ENCODE measurements at regions not wholly inside any gene's neighbourhood (a gene's known extent, or its start where the extent isn't known, plus 50 kb on each side); places are given as distances from the start of the nearest gene placed in this dataset.

- no peaks in the 10 kb centered on the region for H3K36me3 ChIP-seq (replicated peaks)
- DNase-seq: no peak
- TF ChIP-seq CTCF (IDR thresholded peaks at IDR 0.05; ENCODE audit: low read depth, low read length, missing control alignments): no peak
- H3K4me3 ChIP-seq (ENCODE audit: low read depth, low read length): no peak overlapping the region
- H3K27me3 ChIP-seq (replicated peaks): no peaks in the 10 kb centered on the region
- H3K27ac ChIP-seq: no peak overlapping the region
- in situ Hi-C loops (cut with HindIII; ENCODE audit: low pct_ligation_motif_present, low sequenced_read_pairs): no loop called here
These were observed 315.6 kb upstream of the THBS1 start for GRCh38 chr15:39265261-39265660.

- no peak overlapping the region for H3K4me3 ChIP-seq (ENCODE audit: low read depth, low read length)
- no peak for DNase-seq
- no peak for TF ChIP-seq CTCF (IDR thresholded peaks at IDR 0.05; ENCODE audit: low read depth, low read length, missing control alignments)
- in situ Hi-C loops (cut with HindIII; ENCODE audit: low pct_ligation_motif_present, low sequenced_read_pairs): no loop called here
- H3K27me3 ChIP-seq (replicated peaks): no peaks in the 10 kb centered on the region
- H3K36me3 ChIP-seq (replicated peaks): no peaks in the 10 kb centered on the region
- H3K27ac ChIP-seq: peak overlapping the region; percentile 53
These were observed 314.0 kb upstream of the THBS1 start for GRCh38 chr15:39266890-39267289.

GRCh38 chr15:39267685-39268084, 313.2 kb upstream of the THBS1 start:
- Histone ChIP-seq H3K36me3 (replicated peaks) (no peaks in the 10 kb centered on the region), H3K27ac (peak overlapping the region; percentile 53), H3K27me3 (replicated peaks) (no peaks in the 10 kb centered on the region), H3K4me3 (ENCODE audit: low read depth, low read length) (no peak overlapping the region)
- in situ Hi-C loops (cut with HindIII; ENCODE audit: low pct_ligation_motif_present, low sequenced_read_pairs): no loop called here
- DNase-seq: peak; percentile 66
- TF ChIP-seq CTCF (IDR thresholded peaks at IDR 0.05; ENCODE audit: low read depth, low read length, missing control alignments): no peak

GRCh38 chr15:39269352-39269751, 311.5 kb upstream of the THBS1 start:
- no peak for TF ChIP-seq CTCF (IDR thresholded peaks at IDR 0.05; ENCODE audit: low read depth, low read length, missing control alignments)
- H3K27ac ChIP-seq: no peak overlapping the region
- no peaks in the 10 kb centered on the region for H3K36me3 ChIP-seq (replicated peaks)
- no peaks in the 10 kb centered on the region for H3K27me3 ChIP-seq (replicated peaks)
- no peak for DNase-seq
- in situ Hi-C loops (cut with HindIII; ENCODE audit: low pct_ligation_motif_present, low sequenced_read_pairs): no loop called here
- H3K4me3 ChIP-seq (ENCODE audit: low read depth, low read length): no peak overlapping the region

- no peaks in the 10 kb centered on the region for H3K27me3 ChIP-seq (replicated peaks)
- no peak for TF ChIP-seq CTCF (IDR thresholded peaks at IDR 0.05; ENCODE audit: low read depth, low read length, missing control alignments)
- peak overlapping the region; percentile 87 for H3K27ac ChIP-seq
These were observed 311.1 kb upstream of the THBS1 start for GRCh38 chr15:39269821-39270220.

GRCh38 chr15:39270221-39270855, 310.5 kb upstream of the THBS1 start:
- Histone ChIP-seq H3K4me3 (ENCODE audit: low read depth, low read length) (no peak overlapping the region), H3K27me3 (replicated peaks) (no peaks in the 10 kb centered on the region), H3K27ac (peak overlapping the region; percentile 87), H3K36me3 (replicated peaks) (no peaks in the 10 kb centered on the region)
- in situ Hi-C loops (cut with HindIII; ENCODE audit: low pct_ligation_motif_present, low sequenced_read_pairs): no loop called here
- no peak for TF ChIP-seq CTCF (IDR thresholded peaks at IDR 0.05; ENCODE audit: low read depth, low read length, missing control alignments)
- DNase-seq: no peak

More at GRCh38 chr15:39269821-39270220, 311.1 kb upstream of the THBS1 start:
- in situ Hi-C loops (cut with HindIII; ENCODE audit: low pct_ligation_motif_present, low sequenced_read_pairs): no loop called here
- Histone ChIP-seq H3K4me3 (ENCODE audit: low read depth, low read length) (no peak overlapping the region), H3K36me3 (replicated peaks) (no peaks in the 10 kb centered on the region)
- DNase-seq: no peak

Measured in brain microvascular endothelial cell (primary cell).